ENCODE measurements at regions not wholly inside any gene's neighbourhood (a gene's known extent, or its start where the extent isn't known, plus 50 kb on each side); places are given as distances from the start of the nearest gene placed in this dataset.

DNA sequence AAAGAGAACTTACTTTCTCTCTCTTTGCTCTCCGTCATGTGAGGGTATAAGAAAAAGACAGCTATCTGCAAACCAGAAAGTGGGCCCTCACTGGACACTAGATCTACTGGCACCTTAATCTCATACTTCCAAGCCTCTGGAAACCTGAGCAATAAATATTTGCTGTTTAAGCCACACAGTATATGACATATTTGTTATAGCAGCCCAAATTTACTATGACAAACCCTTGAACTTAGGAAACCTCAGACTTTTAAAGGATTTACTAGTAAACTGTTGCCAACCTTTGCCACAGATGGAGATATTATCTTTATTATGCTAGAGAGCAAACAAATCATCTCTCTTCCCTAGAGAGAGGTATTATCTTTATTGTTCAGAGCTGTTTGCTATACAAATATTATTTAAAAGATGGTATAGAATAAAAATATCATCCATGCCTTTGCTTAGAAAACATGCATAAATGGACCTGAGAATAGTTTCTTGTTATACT is 1446.1 kb downstream of the SLITRK1 start:
- Histone ChIP-seq H3K4me3 (ENCODE audit: low read depth in 1 of 3, low read length in 3 of 3) (no peak overlapping the region), H3K9me3 (ENCODE audit: control insufficient read depth in 4 of 4, low read length in 3 of 4) (no peaks in the 10 kb centered on the region), H3K27ac (ENCODE audit: low read depth in 1 of 2, low read length in 2 of 2) (no peak overlapping the region), H3K36me3 (ENCODE audit: control insufficient read depth in 4 of 4, insufficient read depth in 3 of 4, low read depth in 1 of 4, low read length in 3 of 4) (no peaks in the 10 kb centered on the region), H3K9ac (ENCODE audit: low read depth in 1 of 2, low read length in 2 of 2) (no peak overlapping the region), H3K27me3 (ENCODE audit: control insufficient read depth in 4 of 4, insufficient read depth in 4 of 4, low read length in 3 of 4) (no peaks in the 10 kb centered on the region), H3K4me1 (ENCODE audit: control insufficient read depth in 4 of 4, insufficient read depth in 4 of 4, low read length in 3 of 4) (no peaks in the 10 kb centered on the region)
- no peak for DNase-seq (ENCODE audit: low spot score)
- whole genome bisulfite sequencing: 73% methylated on average over 1 of the region's 1 CpG
- no peak for TF ChIP-seq NR2F2 (IDR thresholded peaks at IDR 0.05)
- TF ChIP-seq, protein P1, sequence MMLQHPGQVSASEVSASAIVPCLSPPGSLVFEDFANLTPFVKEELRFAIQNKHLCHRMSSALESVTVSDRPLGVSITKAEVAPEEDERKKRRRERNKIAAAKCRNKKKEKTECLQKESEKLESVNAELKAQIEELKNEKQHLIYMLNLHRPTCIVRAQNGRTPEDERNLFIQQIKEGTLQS (IDR thresholded peaks at IDR 0.05): no peak
- TF ChIP-seq FOXA2 (IDR thresholded peaks at IDR 0.05): no peak
- TF ChIP-seq SP1 (IDR thresholded peaks at IDR 0.05): no peak
- TF ChIP-seq YY1 (IDR thresholded peaks at IDR 0.05): no peak
- TF ChIP-seq FOXA1 (IDR thresholded peaks at IDR 0.05): no peak
- TF ChIP-seq, protein P2, sequence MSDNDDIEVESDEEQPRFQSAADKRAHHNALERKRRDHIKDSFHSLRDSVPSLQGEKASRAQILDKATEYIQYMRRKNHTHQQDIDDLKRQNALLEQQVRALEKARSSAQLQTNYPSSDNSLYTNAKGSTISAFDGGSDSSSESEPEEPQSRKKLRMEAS (IDR thresholded peaks at IDR 0.05): no peak
- no peak for TF ChIP-seq HNF4A (conservative IDR thresholded peaks at IDR 0.05)
- no peak for TF ChIP-seq TAF1 (conservative IDR thresholded peaks at IDR 0.05)
- TF ChIP-seq, protein P3, sequence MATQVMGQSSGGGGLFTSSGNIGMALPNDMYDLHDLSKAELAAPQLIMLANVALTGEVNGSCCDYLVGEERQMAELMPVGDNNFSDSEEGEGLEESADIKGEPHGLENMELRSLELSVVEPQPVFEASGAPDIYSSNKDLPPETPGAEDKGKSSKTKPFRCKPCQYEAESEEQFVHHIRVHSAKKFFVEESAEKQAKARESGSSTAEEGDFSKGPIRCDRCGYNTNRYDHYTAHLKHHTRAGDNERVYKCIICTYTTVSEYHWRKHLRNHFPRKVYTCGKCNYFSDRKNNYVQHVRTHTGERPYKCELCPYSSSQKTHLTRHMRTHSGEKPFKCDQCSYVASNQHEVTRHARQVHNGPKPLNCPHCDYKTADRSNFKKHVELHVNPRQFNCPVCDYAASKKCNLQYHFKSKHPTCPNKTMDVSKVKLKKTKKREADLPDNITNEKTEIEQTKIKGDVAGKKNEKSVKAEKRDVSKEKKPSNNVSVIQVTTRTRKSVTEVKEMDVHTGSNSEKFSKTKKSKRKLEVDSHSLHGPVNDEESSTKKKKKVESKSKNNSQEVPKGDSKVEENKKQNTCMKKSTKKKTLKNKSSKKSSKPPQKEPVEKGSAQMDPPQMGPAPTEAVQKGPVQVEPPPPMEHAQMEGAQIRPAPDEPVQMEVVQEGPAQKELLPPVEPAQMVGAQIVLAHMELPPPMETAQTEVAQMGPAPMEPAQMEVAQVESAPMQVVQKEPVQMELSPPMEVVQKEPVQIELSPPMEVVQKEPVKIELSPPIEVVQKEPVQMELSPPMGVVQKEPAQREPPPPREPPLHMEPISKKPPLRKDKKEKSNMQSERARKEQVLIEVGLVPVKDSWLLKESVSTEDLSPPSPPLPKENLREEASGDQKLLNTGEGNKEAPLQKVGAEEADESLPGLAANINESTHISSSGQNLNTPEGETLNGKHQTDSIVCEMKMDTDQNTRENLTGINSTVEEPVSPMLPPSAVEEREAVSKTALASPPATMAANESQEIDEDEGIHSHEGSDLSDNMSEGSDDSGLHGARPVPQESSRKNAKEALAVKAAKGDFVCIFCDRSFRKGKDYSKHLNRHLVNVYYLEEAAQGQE (IDR thresholded peaks at IDR 0.05): no peak
- TF ChIP-seq, protein P4, sequence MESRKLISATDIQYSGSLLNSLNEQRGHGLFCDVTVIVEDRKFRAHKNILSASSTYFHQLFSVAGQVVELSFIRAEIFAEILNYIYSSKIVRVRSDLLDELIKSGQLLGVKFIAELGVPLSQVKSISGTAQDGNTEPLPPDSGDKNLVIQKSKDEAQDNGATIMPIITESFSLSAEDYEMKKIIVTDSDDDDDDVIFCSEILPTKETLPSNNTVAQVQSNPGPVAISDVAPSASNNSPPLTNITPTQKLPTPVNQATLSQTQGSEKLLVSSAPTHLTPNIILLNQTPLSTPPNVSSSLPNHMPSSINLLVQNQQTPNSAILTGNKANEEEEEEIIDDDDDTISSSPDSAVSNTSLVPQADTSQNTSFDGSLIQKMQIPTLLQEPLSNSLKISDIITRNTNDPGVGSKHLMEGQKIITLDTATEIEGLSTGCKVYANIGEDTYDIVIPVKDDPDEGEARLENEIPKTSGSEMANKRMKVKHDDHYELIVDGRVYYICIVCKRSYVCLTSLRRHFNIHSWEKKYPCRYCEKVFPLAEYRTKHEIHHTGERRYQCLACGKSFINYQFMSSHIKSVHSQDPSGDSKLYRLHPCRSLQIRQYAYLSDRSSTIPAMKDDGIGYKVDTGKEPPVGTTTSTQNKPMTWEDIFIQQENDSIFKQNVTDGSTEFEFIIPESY (IDR thresholded peaks at IDR 0.05): no peak
- TF ChIP-seq EGR1 (IDR thresholded peaks at IDR 0.05; ENCODE audit: low read depth in 2 of 2): no peak
- TF ChIP-seq RXRA (IDR thresholded peaks at IDR 0.05): no peak
- TF ChIP-seq RAD21 (IDR thresholded peaks at IDR 0.05): no peak
- TF ChIP-seq, protein P5, sequence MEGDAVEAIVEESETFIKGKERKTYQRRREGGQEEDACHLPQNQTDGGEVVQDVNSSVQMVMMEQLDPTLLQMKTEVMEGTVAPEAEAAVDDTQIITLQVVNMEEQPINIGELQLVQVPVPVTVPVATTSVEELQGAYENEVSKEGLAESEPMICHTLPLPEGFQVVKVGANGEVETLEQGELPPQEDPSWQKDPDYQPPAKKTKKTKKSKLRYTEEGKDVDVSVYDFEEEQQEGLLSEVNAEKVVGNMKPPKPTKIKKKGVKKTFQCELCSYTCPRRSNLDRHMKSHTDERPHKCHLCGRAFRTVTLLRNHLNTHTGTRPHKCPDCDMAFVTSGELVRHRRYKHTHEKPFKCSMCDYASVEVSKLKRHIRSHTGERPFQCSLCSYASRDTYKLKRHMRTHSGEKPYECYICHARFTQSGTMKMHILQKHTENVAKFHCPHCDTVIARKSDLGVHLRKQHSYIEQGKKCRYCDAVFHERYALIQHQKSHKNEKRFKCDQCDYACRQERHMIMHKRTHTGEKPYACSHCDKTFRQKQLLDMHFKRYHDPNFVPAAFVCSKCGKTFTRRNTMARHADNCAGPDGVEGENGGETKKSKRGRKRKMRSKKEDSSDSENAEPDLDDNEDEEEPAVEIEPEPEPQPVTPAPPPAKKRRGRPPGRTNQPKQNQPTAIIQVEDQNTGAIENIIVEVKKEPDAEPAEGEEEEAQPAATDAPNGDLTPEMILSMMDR (IDR thresholded peaks at IDR 0.05; ENCODE audit: low read depth, low read length, missing input control): no peak
- TF ChIP-seq HNF4G (IDR thresholded peaks at IDR 0.05): no peak
- TF ChIP-seq JUND (IDR thresholded peaks at IDR 0.05): no peak
- TF ChIP-seq GABPA (IDR thresholded peaks at IDR 0.05 in 1 of 2, conservative IDR thresholded peaks at IDR 0.05 in 1 of 2): no peak
